ENCODE measurements at regions not wholly inside any gene's neighbourhood (a gene's known extent, or its start where the extent isn't known, plus 50 kb on each side); places are given as distances from the start of the nearest gene placed in this dataset.

GRCh38 chr20:10906834-10907233 is 233.0 kb upstream of the JAG1 start (continued):
- TF ChIP-seq ZNF407 (CRISPR knock-in tag; IDR thresholded peaks at IDR 0.05; ENCODE audit: not compliant biosample characterization) = no peak
- TF ChIP-seq ESRRA (CRISPR knock-in tag; IDR thresholded peaks at IDR 0.05; ENCODE audit: low read depth) = no peak
- TF ChIP-seq SNAPC2 (CRISPR knock-in tag; IDR thresholded peaks at IDR 0.05) = no peak
- TF ChIP-seq ZNF556 (CRISPR knock-in tag; IDR thresholded peaks at IDR 0.05; ENCODE audit: borderline replicate concordance) = no peak

GRCh38 chr20:10909803-10910202 is 236.0 kb upstream of the JAG1 start:
- FAIRE-seq (no peak), ATAC-seq (no peak), DNase-seq (ENCODE audit: low spot score) (no peak)
- Histone ChIP-seq H3K79me2 (ENCODE audit: insufficient read depth, low read length) (no peaks in the 10 kb centered on the region), H3K4me1 (ENCODE audit: insufficient read depth, low read length) (no peaks in the 10 kb centered on the region), H3K27me3 (ENCODE audit: control insufficient read depth in 1 of 2, insufficient read depth in 2 of 2, low read length in 2 of 2) (no peaks in the 10 kb centered on the region), H3K4me3 (replicated peaks in 1 of 3; ENCODE audit: insufficient read depth in 1 of 3, low read depth in 2 of 3, low read length in 3 of 3) (no peak overlapping the region), H3K9ac (ENCODE audit: insufficient read depth, low read depth, low read length) (no peak overlapping the region), H3K36me3 (replicated peaks in 1 of 2; ENCODE audit: control insufficient read depth in 1 of 2, insufficient read depth in 2 of 2, low read length in 2 of 2) (no peaks in the 10 kb centered on the region), H3K9me3 (ENCODE audit: low read length) (no peaks in the 10 kb centered on the region), H3K4me2 (ENCODE audit: low read depth, low read length) (no peak overlapping the region), H2AFZ (ENCODE audit: low read length) (no peak overlapping the region), H3K27ac (ENCODE audit: extremely low read length, insufficient read depth, low read length) (no peak overlapping the region), H4K20me1 (ENCODE audit: insufficient read depth, low read length) (no peaks in the 10 kb centered on the region)
- ChIA-PET POLR2A (no interaction called here), CTCF (ENCODE audit: low intra/inter-chr PET ratio, low total read pairs) (no interaction called here)
- intact Hi-C loops (cut with micrococcal nuclease; ENCODE audit: unreplicated experiment) (no loop called here), in situ Hi-C loops (cut with HindIII; ENCODE audit: extremely low pct_ligation_motif_present, low pct_unique_long_range_greater_than_20kb) (no loop called here)
- BruUV-seq (replicated peaks) = no TSS peak
- TF ChIP-seq FOXC1 (CRISPR knock-in tag; IDR thresholded peaks at IDR 0.05; ENCODE audit: borderline replicate concordance) (no peak), CHD4 (IDR thresholded peaks at IDR 0.05; ENCODE audit: borderline replicate concordance, low read length) (no peak), KMT2A (CRISPR knock-in tag; IDR thresholded peaks at IDR 0.05) (no peak)
